H9 (cell line): ENCODE measurements at regions not wholly inside any gene's neighbourhood (a gene's known extent, or its start where the extent isn't known, plus 50 kb on each side); places are given as distances from the start of the nearest gene placed in this dataset.

Experiments
- DNase-seq: peaks from one replicate; pipeline ENCODE4 v3.0.0-alpha.2; 2017
- H2AFZ ChIP-seq: one replicate; pipeline ENCODE4 v1.6.1; 2013; ENCODE audit warnings: mild to moderate bottlenecking, low read length, control low read depth, moderate library complexity
- H2AK5ac ChIP-seq: 2 replicates; pipeline ENCODE4 v1.6.1; 2013; ENCODE audit warnings: low read length, control low read depth, mixed read lengths; ENCODE audit not compliant: insufficient read length
- H2BK120ac ChIP-seq: one replicate; pipeline ENCODE4 v1.6.1; 2013; ENCODE audit warnings: low read depth, mild to moderate bottlenecking, low read length, control low read depth, inconsistent platforms; ENCODE audit not compliant: poor library complexity, severe bottlenecking
- H2BK12ac ChIP-seq: 2 replicates; pipeline ENCODE4 v1.6.1; 2013; ENCODE audit warnings: low read length, control low read depth, mixed read lengths, low read depth; ENCODE audit not compliant: insufficient read length
- H2BK15ac ChIP-seq: 2 replicates; pipeline ENCODE4 v1.6.1; 2013; ENCODE audit warnings: low read depth, low read length, control low read depth
- H2BK20ac ChIP-seq: one replicate; pipeline ENCODE4 v1.6.1; 2013; ENCODE audit warnings: low read depth, mild to moderate bottlenecking, low read length, control low read depth, inconsistent platforms; ENCODE audit not compliant: poor library complexity, severe bottlenecking
- H2BK5ac ChIP-seq: 2 replicates; pipeline ENCODE4 v1.6.1; 2013; ENCODE audit warnings: low read length, control low read depth, mixed read lengths; ENCODE audit not compliant: insufficient read length
- H3K14ac ChIP-seq: 2 replicates; pipeline ENCODE4 v1.6.1; 2013; ENCODE audit warnings: low read length, control low read depth; ENCODE audit not compliant: insufficient read depth
- H3K18ac ChIP-seq: 2 replicates; pipeline ENCODE4 v1.6.1; 2013; ENCODE audit warnings: low read depth, mild to moderate bottlenecking, mixed read lengths, low read length, control low read depth; ENCODE audit not compliant: insufficient read length
- H3K23ac ChIP-seq: 2 replicates; pipeline ENCODE4 v1.6.1; 2013; ENCODE audit warnings: low read length, control low read depth, mixed read lengths, low read depth; ENCODE audit not compliant: insufficient read length
- H3K23me2 ChIP-seq: 2 replicates; pipeline ENCODE4 v1.6.1; 2013; ENCODE audit warnings: low read depth, mild to moderate bottlenecking, mixed read lengths, low read length, control low read depth; ENCODE audit not compliant: insufficient read length, poor library complexity, severe bottlenecking
- H3K27ac ChIP-seq: 2 replicates; pipeline ENCODE4 v1.5.1; 2013; ENCODE audit warnings: low read length, control low read depth, mixed read lengths, low read depth; ENCODE audit not compliant: insufficient read length
- H3K27me3 ChIP-seq: 2 replicates; pipeline ENCODE4 v1.6.1; 2013; ENCODE audit warnings: low read length, control low read depth, inconsistent platforms; ENCODE audit not compliant: insufficient read depth
- H3K4ac ChIP-seq: 2 replicates; pipeline ENCODE4 v1.6.1; 2013; ENCODE audit warnings: low read depth, mild to moderate bottlenecking, control low read depth, inconsistent platforms, low read length, moderate library complexity
- H3K4me1 ChIP-seq: 2 replicates; pipeline ENCODE4 v1.6.1; 2013; ENCODE audit warnings: low read length, control low read depth, inconsistent platforms; ENCODE audit not compliant: insufficient read depth
- H3K4me2 ChIP-seq: 2 replicates; pipeline ENCODE4 v1.6.1; 2013; ENCODE audit warnings: low read length, control low read depth, mixed read lengths; ENCODE audit not compliant: insufficient read length, insufficient read depth
- H3K56ac ChIP-seq: 2 replicates; pipeline ENCODE4 v1.6.1; 2013; ENCODE audit warnings: low read depth, mild to moderate bottlenecking, mixed read lengths, low read length, control low read depth; ENCODE audit not compliant: insufficient read length
- H3K79me1 ChIP-seq: 2 replicates; pipeline ENCODE4 v1.6.1; 2013; ENCODE audit warnings: low read depth, mild to moderate bottlenecking, moderate library complexity, low read length, control low read depth, inconsistent platforms; ENCODE audit not compliant: insufficient read depth, poor library complexity, severe bottlenecking
- H3K79me2 ChIP-seq: 2 replicates; pipeline ENCODE4 v1.6.1; 2013; ENCODE audit warnings: low read length, control low read depth, inconsistent platforms; ENCODE audit not compliant: insufficient read depth
- H3K9ac ChIP-seq: 2 replicates; pipeline ENCODE4 v1.6.1; 2013; ENCODE audit warnings: low read length, control low read depth, mixed read lengths; ENCODE audit not compliant: insufficient read length; ENCODE audit errors: extremely low read depth
- H3K9me3 ChIP-seq: one replicate; pipeline ENCODE4 v1.6.1; 2013; ENCODE audit warnings: low read depth, low read length, inconsistent platforms; ENCODE audit not compliant: control insufficient read depth
- H3T11ph ChIP-seq: one replicate; pipeline ENCODE4 v1.6.1; 2013; ENCODE audit warnings: mild to moderate bottlenecking, low read length, control low read depth, inconsistent platforms
- H4K20me1 ChIP-seq: one replicate; pipeline ENCODE4 v1.6.1; 2013; ENCODE audit not compliant: control insufficient read depth, insufficient read length, insufficient read depth
- H4K5ac ChIP-seq: 2 replicates; pipeline ENCODE4 v1.6.1; 2013; ENCODE audit warnings: low read depth, mild to moderate bottlenecking, mixed read lengths, low read length, control low read depth; ENCODE audit not compliant: insufficient read length
- H4K8ac ChIP-seq: replicated peaks from 2 replicates; pipeline ENCODE4 v1.6.1; 2013; ENCODE audit warnings: low read length, control low read depth, mixed read lengths, low read depth; ENCODE audit not compliant: insufficient read length
- H4K91ac ChIP-seq: 2 replicates; pipeline ENCODE4 v1.6.1; 2013; ENCODE audit warnings: low read depth, mild to moderate bottlenecking, moderate library complexity, mixed read lengths, low read length, control low read depth; ENCODE audit not compliant: insufficient read length
- H3K27ac Mint-ChIP-seq, 3 experiments: 2 replicates in 2 of 3; 3 replicates in 1 of 3; pipeline ENCODE4 v1.8.0; 2020 to 2021; ENCODE audit warnings: mixed read lengths in 3 of 3, mild to moderate bottlenecking in 1 of 3, moderate library complexity in 1 of 3
- H3K27me3 Mint-ChIP-seq: 2 replicates; pipeline ENCODE4 v1.8.0; 2021; ENCODE audit warnings: low read depth, mild to moderate bottlenecking, moderate library complexity, mixed read lengths
- H3K36me3 Mint-ChIP-seq, 3 experiments: 2 replicates in 2 of 3; 3 replicates in 1 of 3; pipeline ENCODE4 v1.8.0; 2020 to 2021; ENCODE audit warnings: low read depth in 3 of 3, mixed read lengths in 3 of 3; ENCODE audit not compliant: insufficient read depth in 1 of 3
- H3K4me1 Mint-ChIP-seq, 2 experiments: 2 replicates each; pipeline ENCODE4 v1.8.0; 2020; ENCODE audit warnings: mixed read lengths in 2 of 2
- H3K4me3 Mint-ChIP-seq, 2 experiments: 2 replicates in 1 of 2; 3 replicates in 1 of 2; pipeline ENCODE4 v1.8.0; 2020 to 2021; ENCODE audit warnings: mild to moderate bottlenecking in 2 of 2, mixed read lengths in 2 of 2, moderate library complexity in 1 of 2
- H3K9me3 Mint-ChIP-seq, 2 experiments: 2 replicates in 1 of 2; 3 replicates in 1 of 2; pipeline ENCODE4 v1.8.0; 2020; ENCODE audit warnings: mild to moderate bottlenecking in 2 of 2, mixed read lengths in 2 of 2, moderate library complexity in 1 of 2
- WGBS: extraction: QIAGEN DNeasy Blood & Tissue Kit; methylation state at CpG from one replicate; pipeline ENCODE4 v1.1.7; 2013; ENCODE audit warnings: missing lambda C conversion rate, low lambda C conversion rate, mixed read lengths; ENCODE audit not compliant: insufficient read length; ENCODE audit errors: extremely low coverage; 5-methylcytosine and 5-hydroxymethylcytosine counted together
- TF ChIP-seq, protein P1 (sequence below): fragments of 200-600 bp; sonication (generic); conservative IDR thresholded peaks from 3 replicates; pipeline ENCODE4 v1.8.0; 2021; ENCODE audit warnings: antibody characterized with exemption, mild to moderate bottlenecking

DNA sequence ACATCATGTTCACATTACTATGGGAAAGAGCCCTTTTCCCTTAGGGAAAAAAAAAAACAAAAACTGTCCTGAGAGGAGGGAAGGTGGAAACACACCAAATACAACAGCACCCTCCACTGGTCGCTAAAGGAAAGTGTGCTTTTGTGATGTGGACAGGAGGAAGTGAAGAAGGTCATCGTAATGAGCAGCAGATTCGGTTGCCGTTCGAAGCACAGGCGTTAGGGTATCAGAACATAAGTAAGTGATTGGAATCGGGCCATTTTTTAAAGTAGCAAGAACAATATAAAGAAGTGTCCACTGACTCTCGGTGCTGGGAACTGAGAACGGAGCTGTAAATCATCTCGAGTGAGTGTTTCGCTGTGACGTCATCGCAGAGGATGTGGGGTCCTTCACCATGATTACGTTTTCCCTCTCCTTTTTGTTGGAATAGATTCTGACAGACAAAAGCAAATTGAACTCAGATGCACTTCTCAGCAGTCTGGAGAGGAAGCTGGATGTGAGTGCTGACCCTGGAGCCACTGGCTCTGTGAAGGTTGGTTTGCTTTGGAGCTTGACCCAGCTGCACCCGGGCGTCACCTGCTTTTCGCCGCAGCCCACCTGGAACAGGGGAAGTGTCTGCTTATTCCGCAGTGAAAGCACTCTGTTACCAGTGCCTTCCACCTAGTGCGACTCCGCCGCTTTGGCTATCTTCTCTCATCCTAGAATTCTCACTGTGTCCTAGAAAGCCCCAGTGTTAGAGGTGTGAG is 203.6 kb upstream of the GMDS start:
- no peak overlapping the region for H2BK12ac ChIP-seq
- H2BK120ac ChIP-seq = no peak overlapping the region
- no peaks in the 10 kb centered on the region for H3K9me3 ChIP-seq
- H2AK5ac ChIP-seq = no peak overlapping the region
- H4K91ac ChIP-seq = no peak overlapping the region
- H3K27ac ChIP-seq = no peak overlapping the region
- no peaks in the 10 kb centered on the region; the same call in none of the 2 replicates for H3K27me3 ChIP-seq
- no peak overlapping the region for H3K9ac ChIP-seq
- H2AFZ ChIP-seq = no peak overlapping the region
- no peaks in the 10 kb centered on the region for H3K23me2 ChIP-seq
- Mint-ChIP-seq H3K4me1 (peaks cover 3 to 6% of the 10 kb centered on the region in 2 experiments; a peak in 3 of 4 replicates), H3K9me3 (no peaks in the 10 kb centered on the region), H3K27ac (no peak overlapping the region; a peak in 1 of 7 replicates), H3K27me3 (peaks cover 39% of the 10 kb centered on the region), H3K4me3 (peak overlapping the region; percentile 64 to 76), H3K36me3 (no peaks in the 10 kb centered on the region)
- H3K56ac ChIP-seq = no peak overlapping the region
- WGBS = no CpG with 5 or more reads among the region's 22 CpGs
- no peak overlapping the region for H4K5ac ChIP-seq
- no peaks in the 10 kb centered on the region for H3K4me1 ChIP-seq
- H3K4me2 ChIP-seq = peak overlapping the region; percentile 83
- no peak overlapping the region for H4K8ac ChIP-seq
- no peaks in the 10 kb centered on the region for H4K20me1 ChIP-seq
- no peak overlapping the region for H2BK15ac ChIP-seq
- no peak overlapping the region for H3T11ph ChIP-seq
- no peaks in the 10 kb centered on the region for H3K79me2 ChIP-seq
- H2BK20ac ChIP-seq = no peak overlapping the region
- H3K4ac ChIP-seq = no peak overlapping the region
- TF ChIP-seq, protein P1, sequence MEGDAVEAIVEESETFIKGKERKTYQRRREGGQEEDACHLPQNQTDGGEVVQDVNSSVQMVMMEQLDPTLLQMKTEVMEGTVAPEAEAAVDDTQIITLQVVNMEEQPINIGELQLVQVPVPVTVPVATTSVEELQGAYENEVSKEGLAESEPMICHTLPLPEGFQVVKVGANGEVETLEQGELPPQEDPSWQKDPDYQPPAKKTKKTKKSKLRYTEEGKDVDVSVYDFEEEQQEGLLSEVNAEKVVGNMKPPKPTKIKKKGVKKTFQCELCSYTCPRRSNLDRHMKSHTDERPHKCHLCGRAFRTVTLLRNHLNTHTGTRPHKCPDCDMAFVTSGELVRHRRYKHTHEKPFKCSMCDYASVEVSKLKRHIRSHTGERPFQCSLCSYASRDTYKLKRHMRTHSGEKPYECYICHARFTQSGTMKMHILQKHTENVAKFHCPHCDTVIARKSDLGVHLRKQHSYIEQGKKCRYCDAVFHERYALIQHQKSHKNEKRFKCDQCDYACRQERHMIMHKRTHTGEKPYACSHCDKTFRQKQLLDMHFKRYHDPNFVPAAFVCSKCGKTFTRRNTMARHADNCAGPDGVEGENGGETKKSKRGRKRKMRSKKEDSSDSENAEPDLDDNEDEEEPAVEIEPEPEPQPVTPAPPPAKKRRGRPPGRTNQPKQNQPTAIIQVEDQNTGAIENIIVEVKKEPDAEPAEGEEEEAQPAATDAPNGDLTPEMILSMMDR = peak; percentile 85
- no peaks in the 10 kb centered on the region for H3K79me1 ChIP-seq
- no peak overlapping the region for H3K23ac ChIP-seq
- H3K18ac ChIP-seq = no peak overlapping the region
- DNase-seq = peak; percentile 67
- H2BK5ac ChIP-seq = no peak overlapping the region
- no peak overlapping the region; the same call in 1 of the 2 replicates for H3K14ac ChIP-seq
